HG03439 (cell line): ENCODE measurements at regions not wholly inside any gene's neighbourhood (a gene's known extent, or its start where the extent isn't known, plus 50 kb on each side); places are given as distances from the start of the nearest gene placed in this dataset.
"Not testable (repeated sequence)": the region's sequence is repeated elsewhere in the genome, so short reads cannot be mapped to it uniquely, and the experiment has no call there.

Source experiments
- ATAC-seq: cut with Tn5 transposase; IDR thresholded peaks from one replicate; pipeline ENCODE4 v1.9.1; 2021; ENCODE audit warnings: mild to moderate bottlenecking, moderate library complexity; ENCODE audit not compliant: unreplicated experiment

GRCh38 chr10:109307102-109307501, 616.2 kb downstream of the XPNPEP1 start:
- not testable (repeated sequence) for ATAC-seq

DNA sequence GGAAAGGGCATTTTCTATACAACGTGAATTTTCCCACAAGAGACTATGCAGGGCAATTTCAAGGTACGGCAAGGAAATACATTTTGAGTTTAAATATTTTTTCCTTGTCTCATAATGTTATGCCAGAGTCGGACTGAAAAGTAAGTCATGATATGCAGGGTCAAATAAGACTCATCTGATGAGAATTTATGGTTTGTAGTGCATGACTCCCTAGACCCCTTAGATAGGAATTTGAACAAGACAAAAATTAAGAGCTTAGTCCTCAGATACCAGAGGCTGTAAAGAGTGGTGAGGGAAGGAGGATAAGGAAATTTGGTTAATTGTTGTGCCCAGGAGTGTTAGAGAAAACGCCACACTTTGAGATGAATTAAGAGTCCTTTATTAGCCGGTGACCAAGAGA, 616.6 kb downstream of the XPNPEP1 start:
- ATAC-seq, result no peak

GRCh38 chr10:109287858-109288257, 635.5 kb downstream of the XPNPEP1 start:
- no peak for ATAC-seq

GRCh38 chr10:109282510-109282909, 640.8 kb downstream of the XPNPEP1 start:
- no peak for ATAC-seq

DNA sequence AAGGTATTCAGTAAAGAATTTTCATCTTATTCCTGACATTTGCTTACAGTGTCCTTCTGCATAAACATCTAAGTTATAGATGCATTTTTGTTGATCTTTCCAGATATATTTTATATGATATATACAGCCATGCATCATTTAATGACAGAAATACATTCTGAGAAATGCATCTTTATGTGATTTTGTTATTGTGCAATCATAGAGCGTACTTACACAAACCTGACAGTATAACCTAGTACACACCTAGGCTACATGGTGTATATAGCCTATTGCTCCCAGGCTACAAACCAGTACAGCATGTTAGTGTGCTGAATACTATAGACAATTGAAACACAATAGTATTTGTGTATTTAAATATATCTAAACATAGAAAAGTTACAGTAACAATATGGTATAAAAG, 642.0 kb downstream of the XPNPEP1 start:
- ATAC-seq, result no peak

- no peak for ATAC-seq
Observed at GRCh38 chr10:109280837-109281236, 642.5 kb downstream of the XPNPEP1 start.

- ATAC-seq, result no peak
Observed at GRCh38 chr10:109277456-109277855, 645.9 kb downstream of the XPNPEP1 start.

DNA sequence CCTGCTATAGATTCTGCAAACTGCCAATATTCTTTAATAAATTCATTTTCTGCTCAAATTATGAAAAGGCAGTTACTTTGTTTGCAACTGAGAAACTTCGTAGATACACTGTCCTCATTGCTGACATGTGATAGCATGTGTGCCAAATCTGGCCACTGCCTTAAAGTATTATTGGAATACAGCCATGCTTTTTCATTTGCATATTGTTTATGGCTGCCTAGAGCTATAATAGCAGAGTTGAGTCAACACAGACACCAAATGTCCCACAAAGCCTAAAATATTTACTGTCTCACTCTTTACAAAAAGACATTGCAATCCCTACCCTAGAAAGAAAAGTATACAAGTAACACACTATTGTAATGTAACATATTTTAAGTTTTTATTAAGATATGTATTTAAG, 647.4 kb downstream of the XPNPEP1 start:
- no peak for ATAC-seq

DNA sequence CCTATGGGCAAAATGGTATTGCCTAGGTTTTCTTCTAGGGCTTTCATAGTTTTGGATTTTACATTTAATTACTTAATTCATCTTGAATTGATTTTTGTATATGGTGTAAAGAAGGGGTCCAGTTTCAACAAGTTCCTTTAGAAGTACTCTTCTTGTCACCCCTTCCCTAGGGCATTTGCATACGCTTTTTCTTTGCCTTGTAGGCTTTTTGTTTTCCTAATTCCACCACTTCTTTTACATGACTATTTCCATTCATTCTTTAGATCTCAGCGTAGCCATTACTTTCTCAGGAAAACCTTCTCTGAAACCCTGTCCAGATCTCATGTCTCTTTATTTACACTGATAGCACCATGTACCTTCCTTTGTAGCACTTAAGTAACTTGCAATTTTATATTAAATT, 648.6 kb downstream of the XPNPEP1 start:
- no peak for ATAC-seq

GRCh38 chr10:109270173-109270572, 653.1 kb downstream of the XPNPEP1 start:
- no peak for ATAC-seq

GRCh38 chr10:109264004-109264403, 659.3 kb downstream of the XPNPEP1 start:
- ATAC-seq, result no peak

- ATAC-seq, result no peak
Observed at GRCh38 chr10:109261231-109261630, 662.1 kb downstream of the XPNPEP1 start.

DNA sequence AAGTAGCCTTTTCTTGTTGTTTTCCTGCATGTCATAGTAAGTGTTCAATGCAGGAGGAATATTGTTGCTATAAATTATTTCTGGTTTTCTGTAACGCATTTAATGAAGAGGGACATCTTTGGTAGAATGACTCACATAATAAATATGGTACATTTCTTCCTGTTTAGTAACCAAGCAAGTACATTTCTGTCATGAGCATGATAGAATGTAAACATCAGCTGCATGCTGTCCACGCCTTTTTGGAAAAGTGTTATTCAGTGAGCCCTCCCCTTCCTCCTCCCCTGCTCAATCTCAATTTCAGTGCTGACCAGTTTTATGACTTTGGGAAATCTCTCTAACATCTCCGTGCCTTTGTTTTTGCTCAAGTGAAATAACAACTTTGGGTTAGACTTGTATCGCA, 664.0 kb downstream of the XPNPEP1 start:
- ATAC-seq, result no peak

GRCh38 chr10:109253306-109253705, 670.0 kb downstream of the XPNPEP1 start:
- no peak for ATAC-seq

GRCh38 chr10:109250152-109250551, 673.2 kb downstream of the XPNPEP1 start:
- no peak for ATAC-seq

DNA sequence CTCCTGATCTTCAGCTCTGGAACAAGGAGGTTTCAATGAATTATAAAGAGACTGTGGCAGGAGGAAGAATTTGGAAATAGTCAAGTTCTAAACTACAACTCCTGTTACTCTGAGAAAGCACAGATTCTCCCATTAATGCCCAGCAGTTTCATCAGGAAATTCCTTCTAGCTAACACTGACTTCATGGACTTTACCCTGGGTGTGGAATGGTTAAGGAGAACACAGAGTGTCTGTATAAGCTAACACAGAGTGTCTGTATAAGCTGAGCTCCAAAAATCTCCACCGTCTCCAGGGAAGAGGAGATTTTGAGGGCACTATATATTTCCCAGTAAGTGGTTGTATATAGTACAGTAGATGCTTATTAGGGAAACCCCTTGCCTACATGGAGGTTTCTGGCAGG, 675.5 kb downstream of the XPNPEP1 start:
- ATAC-seq, result no peak

DNA sequence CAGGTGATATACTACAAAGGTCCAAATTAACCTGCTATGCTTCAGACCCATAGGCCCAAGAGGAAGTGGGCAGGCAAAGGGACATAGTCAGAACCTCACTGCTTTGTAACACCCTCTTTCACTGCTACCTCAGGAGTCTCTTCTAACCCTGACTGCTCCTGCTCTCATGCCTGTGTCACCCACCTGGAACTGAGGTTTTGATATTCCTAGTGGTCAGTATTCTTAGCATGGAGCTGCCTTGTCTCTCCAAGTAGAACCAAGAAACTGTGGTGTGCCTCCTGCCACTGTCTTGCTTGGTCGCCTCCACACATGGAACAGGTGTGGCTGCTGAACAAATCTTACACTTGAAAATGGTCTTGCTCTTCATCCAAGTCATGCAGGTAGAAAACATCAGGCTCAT, 677.5 kb downstream of the XPNPEP1 start:
- ATAC-seq, result no peak

DNA sequence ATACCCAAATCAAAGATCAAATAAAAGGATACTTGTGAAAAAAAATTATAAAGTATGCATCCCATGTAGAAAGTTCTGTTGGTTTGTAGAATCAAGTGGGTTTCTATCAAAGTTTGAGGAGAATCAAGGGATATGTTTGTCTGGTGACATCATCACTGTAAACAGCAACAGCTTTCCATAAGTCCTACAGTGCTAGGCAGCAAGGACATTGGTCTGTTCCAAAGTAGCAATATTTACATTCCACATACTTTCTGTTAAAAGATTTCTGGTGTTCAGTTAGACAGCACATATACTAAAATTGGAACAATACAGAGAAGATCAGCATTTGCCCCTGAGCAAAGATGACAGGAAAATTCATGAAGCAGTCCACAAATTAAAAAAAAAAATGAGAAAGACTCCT, 683.9 kb downstream of the XPNPEP1 start:
- ATAC-seq, result no peak

GRCh38 chr10:109237682-109238081, 685.6 kb downstream of the XPNPEP1 start:
- no peak for ATAC-seq

- no peak for ATAC-seq
Observed at GRCh38 chr10:109237050-109237449, 686.3 kb downstream of the XPNPEP1 start.

- not testable (repeated sequence) for ATAC-seq
Observed at GRCh38 chr10:109223533-109223932, 699.8 kb downstream of the XPNPEP1 start.

DNA sequence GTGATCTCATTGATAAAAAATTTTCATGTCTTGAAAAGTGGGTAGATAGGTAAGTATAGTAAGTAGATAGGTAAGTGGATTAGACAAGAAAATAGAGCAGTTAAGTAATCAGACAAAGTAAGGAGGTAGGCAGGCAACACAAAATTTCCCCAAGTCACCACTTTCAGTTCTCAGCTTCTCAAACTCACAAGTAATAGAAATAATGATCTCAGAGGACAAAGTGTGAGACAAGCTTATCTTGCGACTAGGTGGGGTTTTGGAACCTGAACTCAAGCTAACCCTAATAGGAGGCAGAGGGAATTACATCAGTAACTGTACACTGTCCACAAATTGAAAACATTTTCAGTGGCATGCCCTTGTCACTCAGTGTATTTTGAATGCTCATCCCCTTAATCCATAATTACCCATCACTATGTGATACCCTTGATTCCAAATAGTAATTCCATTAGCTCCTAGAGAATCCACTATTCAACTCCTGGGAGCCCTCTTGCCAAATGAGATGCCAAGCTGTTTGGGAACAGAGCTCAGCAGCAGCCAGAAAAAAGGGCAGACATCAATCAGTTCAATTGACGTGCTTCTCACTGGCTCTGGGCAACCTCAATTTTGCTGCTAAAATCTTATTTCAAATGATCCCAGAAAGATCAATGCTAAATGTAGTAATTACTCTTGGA, 703.2 kb downstream of the XPNPEP1 start:
- no peak for ATAC-seq

GRCh38 chr10:109218207-109218606, 705.1 kb downstream of the XPNPEP1 start:
- no peak for ATAC-seq
